HG03139 (cell line): ENCODE measurements at regions not wholly inside any gene's neighbourhood (a gene's known extent, or its start where the extent isn't known, plus 50 kb on each side); places are given as distances from the start of the nearest gene placed in this dataset.

ENCODE experiments used
- ATAC-seq: cut with Tn5 transposase; IDR thresholded peaks from one replicate; pipeline ENCODE4 v1.9.1; 2021; ENCODE audit not compliant: unreplicated experiment

GRCh38 chr3:67809370-67809935 is 155.0 kb upstream of the SUCLG2 start:
- ATAC-seq: no peak

DNA sequence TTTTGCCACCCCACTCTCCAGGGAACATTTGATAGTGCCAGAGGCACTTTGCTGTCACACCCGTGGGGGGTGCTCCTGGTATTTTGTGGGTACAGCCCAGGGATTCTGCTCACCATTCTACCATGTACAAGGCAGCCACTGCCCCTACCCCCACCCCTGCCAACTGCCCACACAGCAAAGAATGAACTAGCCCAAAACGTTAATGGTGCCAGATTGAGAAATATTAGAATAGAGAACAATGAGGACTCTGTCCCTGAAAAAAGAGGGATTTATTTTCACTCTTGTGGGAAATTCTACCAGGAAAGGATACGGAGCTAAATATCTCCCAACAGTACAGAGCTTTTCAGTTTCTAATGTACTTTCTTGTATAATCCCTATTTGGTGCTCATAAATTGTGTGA is 154.5 kb upstream of the SUCLG2 start:
- no peak for ATAC-seq

GRCh38 chr3:67804578-67804977 is 150.2 kb upstream of the SUCLG2 start:
- ATAC-seq: no peak

DNA sequence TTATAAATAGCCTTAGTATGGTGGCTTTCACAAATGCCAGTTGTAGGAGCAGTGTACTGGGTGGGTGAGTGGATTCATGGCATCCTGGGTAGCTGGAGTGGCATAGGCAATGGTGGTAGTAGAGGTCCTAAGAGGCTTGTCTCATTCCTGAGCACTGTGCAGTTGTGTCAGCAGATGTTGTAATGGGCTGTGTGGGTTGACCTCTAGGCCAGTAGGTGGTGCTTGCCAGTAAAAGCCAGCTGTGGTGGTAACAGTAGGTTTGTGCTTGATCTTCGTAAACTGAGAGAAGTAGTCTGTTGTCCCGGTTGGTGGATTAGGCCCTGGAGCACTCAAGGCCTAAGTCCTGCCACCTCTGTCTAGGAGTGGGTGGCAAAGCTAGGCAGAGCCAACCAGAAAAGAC is 149.7 kb upstream of the SUCLG2 start:
- ATAC-seq: no peak

DNA sequence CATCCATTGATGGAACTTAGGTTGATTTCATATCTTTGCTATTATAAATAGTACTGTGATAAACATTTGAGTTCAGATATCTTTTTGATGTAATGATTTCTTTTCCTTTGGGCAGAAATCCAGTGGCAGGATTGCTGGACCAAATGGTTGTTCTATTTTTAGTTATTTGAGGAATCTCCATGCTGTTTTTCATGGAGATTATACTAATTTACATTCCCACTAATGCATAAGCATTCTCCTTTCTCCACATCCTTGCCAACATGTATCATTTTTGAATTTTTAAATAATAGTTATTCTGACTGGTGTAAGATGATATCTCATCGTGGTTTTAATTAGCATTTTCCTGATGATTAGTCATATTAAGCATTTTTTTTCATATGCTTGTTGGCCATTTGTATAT is 144.0 kb upstream of the SUCLG2 start:
- no peak for ATAC-seq

GRCh38 chr3:67791620-67792019 is 137.2 kb upstream of the SUCLG2 start:
- no peak for ATAC-seq

DNA sequence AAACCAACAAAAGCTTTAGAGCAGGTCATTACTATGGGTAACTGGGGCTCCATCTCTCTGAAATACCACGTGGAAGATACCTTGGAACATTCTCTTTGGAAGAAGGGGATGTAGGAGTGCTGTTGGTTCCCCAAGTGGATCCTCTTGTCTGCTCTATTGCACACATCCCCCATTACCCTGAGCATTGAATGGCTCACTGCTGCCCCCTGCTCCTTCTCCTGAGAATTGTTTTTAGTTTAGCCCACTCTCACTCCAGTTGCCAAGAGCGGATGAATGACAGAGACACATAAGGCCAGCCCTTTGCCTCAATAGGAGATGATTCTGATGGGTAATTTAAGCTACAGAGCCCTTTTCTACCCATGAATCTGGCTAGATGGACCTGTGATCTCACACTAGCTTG is 135.6 kb upstream of the SUCLG2 start:
- peak; percentile 93 for ATAC-seq

- ATAC-seq: no peak
These were observed 134.0 kb upstream of the SUCLG2 start for GRCh38 chr3:67788396-67788795.

GRCh38 chr3:67783281-67784250 is 129.2 kb upstream of the SUCLG2 start:
- ATAC-seq: no peak

GRCh38 chr3:67781871-67782270 is 127.5 kb upstream of the SUCLG2 start:
- ATAC-seq: no peak

GRCh38 chr3:67781218-67781617 is 126.8 kb upstream of the SUCLG2 start:
- ATAC-seq: no peak

GRCh38 chr3:67774676-67775075 is 120.3 kb upstream of the SUCLG2 start:
- no peak for ATAC-seq

DNA sequence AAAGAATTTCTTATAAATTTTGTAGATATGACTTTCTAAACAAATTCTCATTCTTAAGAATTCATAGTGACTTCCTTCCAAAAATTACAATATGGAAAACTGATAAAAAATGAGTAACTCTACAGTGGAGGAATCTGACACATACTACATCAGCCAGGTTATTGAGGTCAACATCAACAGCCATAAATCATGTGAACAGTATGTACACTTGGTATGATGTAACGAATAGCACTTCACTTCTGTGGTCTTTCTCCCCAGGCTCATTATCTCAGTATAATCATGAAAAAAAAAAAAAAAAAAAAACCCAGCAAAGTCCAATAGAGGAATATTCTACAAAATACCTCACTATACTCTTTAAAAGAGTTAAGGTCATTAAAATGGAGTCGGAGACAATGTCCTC is 111.2 kb upstream of the SUCLG2 start:
- ATAC-seq: no peak

DNA sequence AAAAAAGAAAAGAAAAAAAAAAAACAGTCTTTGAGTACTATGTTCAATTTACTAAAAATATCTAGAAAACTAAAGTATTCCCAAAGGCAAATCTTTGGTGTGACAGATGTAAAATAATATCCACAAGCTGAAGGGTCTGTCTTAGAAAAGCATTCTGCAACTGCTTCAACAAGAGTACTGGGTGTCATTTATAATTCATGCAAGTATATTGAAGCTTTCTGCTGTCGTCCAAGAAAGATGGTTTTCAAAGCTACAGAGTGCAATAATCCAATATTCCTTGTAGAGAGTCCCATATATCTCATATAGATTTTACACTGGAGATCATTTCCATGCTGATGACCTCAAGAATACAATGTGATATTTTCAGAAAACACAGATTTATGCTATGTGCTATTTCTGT is 90.9 kb upstream of the SUCLG2 start:
- no peak for ATAC-seq

GRCh38 chr3:67744699-67745098 is 90.3 kb upstream of the SUCLG2 start:
- no peak for ATAC-seq

GRCh38 chr3:67739851-67740250 is 85.4 kb upstream of the SUCLG2 start:
- no peak for ATAC-seq

DNA sequence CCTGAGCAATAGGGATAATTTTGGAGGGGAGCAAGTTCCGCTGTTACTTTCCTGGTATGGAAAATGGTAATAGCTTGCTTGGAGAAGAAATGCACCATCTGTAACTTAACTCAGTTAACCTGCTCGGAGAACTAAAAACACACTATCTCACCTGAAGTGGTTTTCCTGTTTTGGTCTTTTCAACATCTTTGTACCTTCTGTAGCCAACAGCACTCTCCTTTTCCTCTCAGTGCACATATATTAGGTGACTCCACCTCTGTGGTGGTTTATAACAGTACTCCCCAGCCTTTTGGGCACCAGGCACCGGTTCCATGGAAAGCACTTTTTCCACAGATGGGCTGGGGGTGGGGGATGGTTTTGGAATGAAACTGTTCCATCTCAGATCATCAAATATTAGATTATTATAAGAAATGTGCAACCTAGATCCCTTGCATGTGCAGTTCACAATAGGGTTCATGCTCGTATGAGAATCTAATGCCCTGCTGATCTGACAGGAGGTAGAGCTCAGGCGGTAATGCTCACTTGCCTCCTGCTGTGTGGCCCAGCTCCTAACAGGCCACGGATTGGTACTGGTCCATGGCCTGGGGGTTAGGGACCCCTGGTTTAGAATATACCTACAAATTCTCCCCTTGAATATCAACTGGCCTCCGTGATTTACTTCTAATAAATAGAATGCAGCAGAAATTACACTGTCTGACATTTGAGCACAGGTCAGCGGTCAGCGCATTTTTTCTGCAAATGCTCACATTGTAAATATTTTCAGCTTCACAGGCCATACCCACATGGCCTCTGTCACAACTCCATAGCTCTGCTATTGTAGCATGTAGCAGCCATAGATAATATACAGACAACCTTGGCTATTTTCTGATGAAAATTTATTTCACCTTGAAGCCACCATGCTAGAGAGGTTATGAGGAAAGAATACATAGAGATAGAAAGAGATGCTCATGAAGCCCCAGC is 83.8 kb upstream of the SUCLG2 start:
- no peak for ATAC-seq

DNA sequence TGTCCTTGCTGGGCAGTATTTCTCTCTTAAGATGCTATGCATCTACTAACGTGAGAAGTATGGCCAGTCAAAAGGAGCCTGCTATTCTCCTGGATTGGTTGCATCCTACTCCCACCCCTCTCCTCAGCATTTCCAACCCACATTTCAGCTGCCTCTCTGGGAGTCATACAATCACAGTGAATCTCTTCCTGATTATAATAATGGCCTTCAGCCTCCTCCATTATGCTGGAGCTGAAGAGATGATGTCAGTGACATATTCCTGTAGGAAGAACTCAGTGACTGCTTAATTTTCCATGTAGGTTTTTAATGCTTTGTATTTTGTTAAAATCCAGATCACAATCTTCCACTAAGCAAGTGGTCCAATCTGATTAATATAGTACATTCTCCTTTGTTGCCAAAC is 82.7 kb upstream of the SUCLG2 start:
- no peak for ATAC-seq

GRCh38 chr3:67733269-67733950 is 79.0 kb upstream of the SUCLG2 start:
- ATAC-seq: no peak

DNA sequence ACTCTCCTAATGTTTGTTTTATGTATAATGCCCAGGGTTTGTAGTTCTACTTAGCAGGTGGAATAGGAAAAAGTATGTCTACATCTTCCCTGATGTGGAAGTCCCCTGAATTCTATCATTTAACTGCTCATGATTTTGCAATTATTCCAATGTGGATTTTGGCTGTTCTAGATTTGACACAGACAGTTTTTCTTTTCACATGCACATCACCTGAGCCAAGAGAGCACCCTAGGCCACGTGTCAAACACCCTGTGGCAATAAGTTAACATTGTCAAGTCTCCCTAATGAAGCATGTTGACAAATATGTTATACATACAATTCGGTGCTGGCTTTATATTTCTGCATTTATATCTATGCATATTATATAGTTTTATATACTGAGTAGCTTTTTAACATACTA is 70.0 kb upstream of the SUCLG2 start:
- no peak for ATAC-seq

DNA sequence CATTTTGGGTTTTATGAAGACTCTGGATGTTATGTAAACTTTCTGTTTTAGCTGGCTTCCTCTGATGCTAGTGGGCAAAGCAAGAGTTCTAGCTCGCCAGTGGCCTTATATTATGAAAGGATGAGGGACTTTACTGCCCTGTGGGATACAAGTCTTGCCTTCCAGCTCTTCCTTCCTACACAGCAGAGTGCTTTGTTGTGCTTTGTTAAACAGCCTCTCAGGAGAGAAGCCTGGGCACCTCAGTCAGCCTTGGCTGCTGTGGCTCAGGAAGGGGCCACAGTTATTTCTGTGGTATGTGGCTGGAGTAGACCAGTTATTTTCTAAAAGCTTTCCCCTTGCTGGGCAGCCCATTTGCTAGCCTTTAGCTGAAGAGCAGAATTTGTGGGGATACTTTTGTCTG is 69.5 kb upstream of the SUCLG2 start:
- no peak for ATAC-seq
